ENCODE measurements at regions not wholly inside any gene's neighbourhood (a gene's known extent, or its start where the extent isn't known, plus 50 kb on each side); places are given as distances from the start of the nearest gene placed in this dataset.

- no peak overlapping the region for H3K27ac ChIP-seq
- no peak for TF ChIP-seq CTCF (IDR thresholded peaks at IDR 0.05)
- TF ChIP-seq EP300 (IDR thresholded peaks at IDR 0.05), result no peak
- no peak overlapping the region for H3K4me3 ChIP-seq
- no peaks in the 10 kb centered on the region for H3K36me3 ChIP-seq
- H3K9me3 ChIP-seq, result peaks cover 0 to 30% (median 3%) of the 10 kb centered on the region in 4 donors
- WGBS, 2 donors, result 93 to 97% methylated on average over 6 of the region's 6 CpGs
- H3K27me3 ChIP-seq, result no peaks in the 10 kb centered on the region
- no peak for DNase-seq (ENCODE audit: low spot score in 2 of 2)
- H3K4me1 ChIP-seq, result no peaks in the 10 kb centered on the region
Observed at GRCh38 chr22:49419661-49420060, 408.0 kb downstream of the BRD1 start.

GRCh38 chr22:49418943-49419342 lies 408.7 kb downstream of the BRD1 start:
- 80 to 84% methylated on average over 12 of the region's 12 CpGs for WGBS, 2 donors

GRCh38 chr22:49418341-49418894 lies 409.3 kb downstream of the BRD1 start:
- no peak overlapping the region for H3K4me3 ChIP-seq
- no peak overlapping the region for H3K27ac ChIP-seq
- no peaks in the 10 kb centered on the region for H3K4me1 ChIP-seq
- H3K9me3 ChIP-seq, result peaks cover 0 to 30% (median 3%) of the 10 kb centered on the region in 4 donors
- 92 to 94% methylated on average over 36 to 39 of the region's 39 CpGs for WGBS, 2 donors
- TF ChIP-seq CTCF (IDR thresholded peaks at IDR 0.05) (no peak), POLR2A (IDR thresholded peaks at IDR 0.05) (no peak), EP300 (IDR thresholded peaks at IDR 0.05) (no peak)
- DNase-seq (ENCODE audit: low spot score in 2 of 2), result no peak
- H3K27me3 ChIP-seq, result no peaks in the 10 kb centered on the region
- H3K36me3 ChIP-seq, result no peaks in the 10 kb centered on the region

More at GRCh38 chr22:49418943-49419342, 408.7 kb downstream of the BRD1 start:
- DNase-seq (ENCODE audit: low spot score in 2 of 2), result no peak
- no peak for TF ChIP-seq CTCF (IDR thresholded peaks at IDR 0.05)
- no peak for TF ChIP-seq EP300 (IDR thresholded peaks at IDR 0.05)
- TF ChIP-seq POLR2A (IDR thresholded peaks at IDR 0.05), result no peak
- Histone ChIP-seq H3K27ac (no peak overlapping the region), H3K27me3 (no peaks in the 10 kb centered on the region), H3K9me3 (peaks cover 0 to 30% (median 3%) of the 10 kb centered on the region in 4 donors), H3K36me3 (no peaks in the 10 kb centered on the region), H3K4me1 (no peaks in the 10 kb centered on the region), H3K4me3 (no peak overlapping the region)

GRCh38 chr22:49417833-49418232 lies 409.8 kb downstream of the BRD1 start:
- no peaks in the 10 kb centered on the region for H3K36me3 ChIP-seq
- no peak for TF ChIP-seq EP300 (IDR thresholded peaks at IDR 0.05)
- no peak for TF ChIP-seq POLR2A (IDR thresholded peaks at IDR 0.05)
- TF ChIP-seq CTCF (IDR thresholded peaks at IDR 0.05), result no peak
- DNase-seq (ENCODE audit: low spot score in 2 of 2), result no peak
- no peak overlapping the region for H3K27ac ChIP-seq
- no peaks in the 10 kb centered on the region for H3K4me1 ChIP-seq
- WGBS, 2 donors, result 91 to 97% methylated on average over 12 to 13 of the region's 13 CpGs
- H3K4me3 ChIP-seq, result no peak overlapping the region
- H3K9me3 ChIP-seq, result peaks cover 0 to 34% (median 3%) of the 10 kb centered on the region in 4 donors
- no peaks in the 10 kb centered on the region for H3K27me3 ChIP-seq

- Histone ChIP-seq H3K4me1 (no peaks in the 10 kb centered on the region), H3K27me3 (no peaks in the 10 kb centered on the region), H3K27ac (no peak overlapping the region), H3K4me3 (no peak overlapping the region), H3K9me3 (peaks cover 0 to 34% (median 3%) of the 10 kb centered on the region in 4 donors), H3K36me3 (no peaks in the 10 kb centered on the region)
- no peak for DNase-seq (ENCODE audit: low spot score in 2 of 2)
- WGBS, 2 donors, result 88 to 90% methylated on average over 7 of the region's 7 CpGs
- no peak for TF ChIP-seq CTCF (IDR thresholded peaks at IDR 0.05)
- no peak for TF ChIP-seq EP300 (IDR thresholded peaks at IDR 0.05)
- no peak for TF ChIP-seq POLR2A (IDR thresholded peaks at IDR 0.05)
Observed at GRCh38 chr22:49417326-49417725, 410.3 kb downstream of the BRD1 start.

Measured in tibial nerve (tissue), 4 donors.